RWPE2 (cell line): ENCODE measurements at regions not wholly inside any gene's neighbourhood (a gene's known extent, or its start where the extent isn't known, plus 50 kb on each side); places are given as distances from the start of the nearest gene placed in this dataset.

Experiments used
- ATAC-seq: fragments of 200-7000 bp; cut with Tn5 transposase; 3 replicates; pipeline ENCODE4 v1.9.1; 2021; ENCODE audit warnings: low read depth
- DNase-seq: peaks from one replicate; pipeline ENCODE4 v3.0.0-alpha.2; 2020; ENCODE audit warnings: low spot score
- H3K27ac ChIP-seq: fragments of 450-650 bp; 2 replicates; pipeline ENCODE4 v1.5.1; 2017; ENCODE audit warnings: mild to moderate bottlenecking; ENCODE audit not compliant: poor library complexity, severe bottlenecking
- H3K27me3 ChIP-seq: fragments of 250-450 bp; sonication (Bioruptor Pico); 2 replicates; pipeline ENCODE4 v1.5.1; 2021; ENCODE audit warnings: mild to moderate bottlenecking, moderate library complexity; ENCODE audit not compliant: insufficient read depth, poor library complexity, severe bottlenecking
- H3K36me3 ChIP-seq: fragments of 250-450 bp; sonication (Bioruptor Pico); 2 replicates; pipeline ENCODE4 v1.5.1; 2020; ENCODE audit warnings: low read depth, mild to moderate bottlenecking, moderate library complexity
- H3K4me1 ChIP-seq: fragments of 250-450 bp; sonication (Bioruptor Pico); 2 replicates; pipeline ENCODE4 v1.5.1; 2021; ENCODE audit warnings: mild to moderate bottlenecking, moderate library complexity; ENCODE audit not compliant: insufficient read depth, poor library complexity, severe bottlenecking
- H3K4me3 ChIP-seq: fragments of 250-450 bp; sonication (Bioruptor Pico); 2 replicates; pipeline ENCODE4 v1.5.1; 2021; ENCODE audit warnings: mild to moderate bottlenecking, moderate library complexity; ENCODE audit not compliant: severe bottlenecking
- H3K9me3 ChIP-seq: fragments of 250-450 bp; sonication (Bioruptor Pico); 2 replicates; pipeline ENCODE4 v1.5.1; 2021; ENCODE audit warnings: mild to moderate bottlenecking, moderate library complexity; ENCODE audit not compliant: severe bottlenecking
- TF ChIP-seq, protein P1 (sequence below): fragments of 450-650 bp; IDR thresholded peaks from one replicate; pipeline ENCODE4 v1.5.1; 2017; ENCODE audit warnings: mild to moderate bottlenecking, moderate library complexity; ENCODE audit not compliant: poor library complexity, severe bottlenecking

DNA sequence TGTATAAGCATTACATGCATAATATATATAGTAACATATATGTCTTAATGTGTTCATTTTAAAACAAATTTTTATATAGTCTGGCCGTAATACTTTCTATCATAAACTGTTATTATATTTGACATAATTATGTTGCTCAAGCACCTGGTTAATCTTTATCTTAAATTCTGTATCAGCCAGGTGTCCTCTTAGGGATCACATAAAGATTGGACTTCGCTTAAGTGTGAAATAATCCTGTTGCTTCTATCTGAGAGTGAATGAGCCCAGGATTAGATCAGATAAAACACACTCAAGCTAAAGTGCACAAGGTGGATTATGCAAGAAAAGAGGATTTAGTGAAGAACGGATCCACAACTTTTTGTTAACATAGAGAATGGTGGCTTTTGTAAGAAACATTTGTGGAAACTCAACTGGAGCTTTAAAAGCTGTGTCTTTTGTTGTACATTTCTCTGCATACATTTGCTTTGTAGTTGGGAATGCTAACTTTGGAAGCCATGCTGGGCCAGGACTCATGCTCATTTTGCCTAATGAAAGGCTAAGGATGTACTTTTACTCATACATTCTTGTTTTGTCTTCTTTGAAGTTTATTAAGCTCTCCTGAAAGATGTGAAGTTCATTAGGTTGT is 437.8 kb downstream of the ZIC1 start:
- no peaks in the 10 kb centered on the region for H3K27me3 ChIP-seq
- DNase-seq (no peak), ATAC-seq (no peak)
- H3K27ac ChIP-seq = no peak overlapping the region
- H3K4me1 ChIP-seq = no peaks in the 10 kb centered on the region
- H3K36me3 ChIP-seq = no peaks in the 10 kb centered on the region
- no peak overlapping the region for H3K4me3 ChIP-seq
- no peaks in the 10 kb centered on the region for H3K9me3 ChIP-seq
- TF ChIP-seq, protein P1, sequence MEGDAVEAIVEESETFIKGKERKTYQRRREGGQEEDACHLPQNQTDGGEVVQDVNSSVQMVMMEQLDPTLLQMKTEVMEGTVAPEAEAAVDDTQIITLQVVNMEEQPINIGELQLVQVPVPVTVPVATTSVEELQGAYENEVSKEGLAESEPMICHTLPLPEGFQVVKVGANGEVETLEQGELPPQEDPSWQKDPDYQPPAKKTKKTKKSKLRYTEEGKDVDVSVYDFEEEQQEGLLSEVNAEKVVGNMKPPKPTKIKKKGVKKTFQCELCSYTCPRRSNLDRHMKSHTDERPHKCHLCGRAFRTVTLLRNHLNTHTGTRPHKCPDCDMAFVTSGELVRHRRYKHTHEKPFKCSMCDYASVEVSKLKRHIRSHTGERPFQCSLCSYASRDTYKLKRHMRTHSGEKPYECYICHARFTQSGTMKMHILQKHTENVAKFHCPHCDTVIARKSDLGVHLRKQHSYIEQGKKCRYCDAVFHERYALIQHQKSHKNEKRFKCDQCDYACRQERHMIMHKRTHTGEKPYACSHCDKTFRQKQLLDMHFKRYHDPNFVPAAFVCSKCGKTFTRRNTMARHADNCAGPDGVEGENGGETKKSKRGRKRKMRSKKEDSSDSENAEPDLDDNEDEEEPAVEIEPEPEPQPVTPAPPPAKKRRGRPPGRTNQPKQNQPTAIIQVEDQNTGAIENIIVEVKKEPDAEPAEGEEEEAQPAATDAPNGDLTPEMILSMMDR = no peak

DNA sequence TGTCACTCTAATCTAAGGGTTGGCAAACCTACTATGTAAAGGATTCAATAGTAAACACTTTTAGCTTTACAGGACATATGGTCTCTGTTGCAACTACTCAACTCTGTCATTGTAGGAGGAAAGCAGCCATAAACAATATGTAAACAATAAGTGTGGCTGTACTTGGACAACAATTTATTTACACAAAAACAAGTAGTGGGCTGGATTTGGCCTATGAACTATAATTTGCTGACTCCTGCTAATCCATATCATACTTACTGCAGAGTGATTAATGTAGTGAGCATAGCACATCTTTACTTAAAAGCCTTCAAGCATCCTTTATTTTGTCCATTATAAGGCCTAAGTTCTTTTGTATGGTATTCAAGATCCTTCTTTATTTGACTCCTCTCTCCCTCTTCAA is 441.9 kb downstream of the ZIC1 start:
- no peaks in the 10 kb centered on the region for H3K36me3 ChIP-seq
- ATAC-seq (no peak), DNase-seq (no peak)
- no peak overlapping the region for H3K27ac ChIP-seq
- H3K9me3 ChIP-seq = no peaks in the 10 kb centered on the region
- H3K4me1 ChIP-seq = no peaks in the 10 kb centered on the region
- TF ChIP-seq, protein P1 = no peak
- H3K4me3 ChIP-seq = no peak overlapping the region
- H3K27me3 ChIP-seq = no peaks in the 10 kb centered on the region

DNA sequence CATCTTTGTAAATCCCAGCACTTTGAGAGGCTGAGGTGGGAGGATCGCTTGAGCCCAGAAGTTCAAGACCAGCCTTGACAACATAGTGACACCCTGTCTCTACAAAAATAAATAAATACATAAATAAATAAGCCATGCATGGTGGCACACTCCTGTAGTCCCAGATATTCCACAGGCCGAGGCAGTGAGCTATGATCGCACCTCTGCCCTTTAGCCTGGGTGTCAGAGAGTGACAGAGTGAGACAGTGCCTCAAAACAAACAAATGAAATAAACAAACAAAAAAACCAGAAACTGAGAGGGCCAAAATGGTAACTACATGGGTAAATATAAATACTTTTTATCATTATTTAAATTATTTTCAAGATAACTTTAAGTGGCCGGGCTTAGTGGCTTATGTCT is 445.4 kb downstream of the ZIC1 start:
- no peak for ATAC-seq
- DNase-seq = no peak
- H3K36me3 ChIP-seq = no peaks in the 10 kb centered on the region
- no peak overlapping the region for H3K27ac ChIP-seq
- no peaks in the 10 kb centered on the region for H3K9me3 ChIP-seq
- H3K4me1 ChIP-seq = no peaks in the 10 kb centered on the region
- H3K27me3 ChIP-seq = no peaks in the 10 kb centered on the region
- TF ChIP-seq, protein P1 = no peak
- no peak overlapping the region for H3K4me3 ChIP-seq

DNA sequence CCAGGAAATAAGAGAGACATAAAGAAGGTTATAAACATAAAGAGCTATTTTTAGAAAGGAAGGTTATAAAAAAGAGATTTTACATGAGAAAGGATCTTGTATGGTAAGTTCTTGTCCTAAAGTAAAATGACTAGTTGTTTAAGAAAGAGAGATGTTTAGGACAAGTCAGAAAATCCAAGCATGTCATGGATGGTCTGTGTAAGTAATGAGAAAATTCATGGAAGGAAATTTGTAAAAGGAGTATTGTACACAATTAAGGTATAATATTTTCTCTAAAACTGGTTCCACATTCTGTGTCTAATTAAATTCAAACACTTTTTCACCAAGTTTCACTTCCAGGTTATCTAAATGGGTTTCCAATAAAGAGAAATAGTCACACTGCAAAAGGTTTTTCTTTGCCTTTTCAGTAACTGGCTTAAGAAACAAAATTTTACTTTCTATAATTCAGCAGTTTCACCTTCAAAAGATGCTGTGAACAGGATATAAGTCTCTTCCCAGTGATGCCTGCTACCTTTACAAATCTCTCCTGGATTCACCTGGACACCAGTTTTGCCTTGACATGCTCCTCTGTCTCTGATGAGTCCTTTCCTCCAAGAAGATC is 455.7 kb downstream of the ZIC1 start:
- Histone ChIP-seq H3K36me3 (no peaks in the 10 kb centered on the region), H3K27ac (no peak overlapping the region), H3K9me3 (peaks cover 7% of the 10 kb centered on the region), H3K4me3 (no peak overlapping the region), H3K27me3 (no peaks in the 10 kb centered on the region), H3K4me1 (no peaks in the 10 kb centered on the region)
- ATAC-seq (no peak), DNase-seq (no peak)
- TF ChIP-seq, protein P1 = no peak

DNA sequence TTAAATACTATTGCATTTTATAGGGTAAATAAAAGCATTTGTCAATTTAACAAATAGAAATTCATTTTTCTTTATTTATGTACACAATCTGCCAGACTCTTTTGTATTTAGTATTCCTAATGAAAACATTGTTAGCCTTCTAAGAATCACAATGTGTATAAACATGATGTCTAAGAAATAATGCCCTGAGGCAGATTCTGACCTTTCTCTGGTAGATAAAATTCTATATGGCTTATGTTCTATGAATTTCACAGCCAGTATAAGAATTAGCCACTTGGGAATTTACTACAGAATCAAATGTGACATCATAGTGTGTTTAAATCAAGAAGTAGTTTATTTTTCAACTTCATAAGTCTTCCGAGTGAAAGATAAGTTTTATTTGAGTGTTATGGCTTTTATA is 457.4 kb downstream of the ZIC1 start:
- no peaks in the 10 kb centered on the region for H3K27me3 ChIP-seq
- H3K36me3 ChIP-seq = no peaks in the 10 kb centered on the region
- peaks cover 7% of the 10 kb centered on the region for H3K9me3 ChIP-seq
- DNase-seq = no peak
- H3K4me3 ChIP-seq = no peak overlapping the region
- no peaks in the 10 kb centered on the region for H3K4me1 ChIP-seq
- H3K27ac ChIP-seq = no peak overlapping the region
- no peak for ATAC-seq
- TF ChIP-seq, protein P1 = no peak
